HG02840 (cell line): ENCODE measurements at regions not wholly inside any gene's neighbourhood (a gene's known extent, or its start where the extent isn't known, plus 50 kb on each side); places are given as distances from the start of the nearest gene placed in this dataset.
"Not testable (repeated sequence)": the region's sequence is repeated elsewhere in the genome, so short reads cannot be mapped to it uniquely, and the experiment has no call there.

Experiments used
- ATAC-seq: cut with Tn5 transposase; IDR thresholded peaks from one replicate; pipeline ENCODE4 v1.9.1; 2021; ENCODE audit warnings: mild to moderate bottlenecking, moderate library complexity, moderate number of reproducible peaks; ENCODE audit not compliant: unreplicated experiment, low FRiP score

DNA sequence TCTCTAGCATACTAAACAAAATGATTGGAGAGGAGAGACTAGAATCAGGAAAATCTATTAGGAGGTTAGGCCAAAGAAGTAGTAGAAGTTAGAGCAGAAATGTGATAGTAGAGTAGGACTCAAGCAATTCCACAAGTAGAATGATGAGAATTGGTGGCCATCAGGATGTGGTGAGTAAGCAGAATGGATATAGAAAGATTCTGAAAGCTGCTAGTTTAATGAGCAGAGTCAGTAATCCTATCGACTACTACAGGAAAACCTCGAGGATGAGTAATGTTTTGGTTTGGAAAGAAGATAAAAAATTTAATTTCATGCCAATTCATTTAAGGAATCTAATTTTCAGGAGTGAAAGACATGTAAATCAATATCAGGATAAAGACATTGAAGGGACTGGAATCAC is 648.3 kb upstream of the PHF14 start:
- no peak for ATAC-seq

DNA sequence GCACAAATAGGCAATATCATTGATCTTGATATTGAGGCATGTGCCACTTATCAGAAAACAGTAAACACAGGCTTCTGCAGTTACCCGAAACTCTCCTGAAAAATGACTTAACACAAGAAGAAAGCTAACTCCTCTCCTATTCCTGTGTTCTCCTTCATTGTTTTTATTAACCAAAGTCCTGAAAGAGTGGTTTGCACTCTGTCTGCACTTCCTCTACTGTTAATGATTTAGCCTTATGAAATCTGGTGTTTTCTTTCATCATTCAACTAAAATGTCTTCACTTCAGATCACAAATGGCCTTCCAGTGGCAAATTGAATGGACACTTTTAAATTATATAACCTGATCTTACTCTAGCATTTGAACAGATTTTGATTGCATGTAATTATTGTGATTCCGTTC is 630.6 kb upstream of the PHF14 start:
- no peak for ATAC-seq

DNA sequence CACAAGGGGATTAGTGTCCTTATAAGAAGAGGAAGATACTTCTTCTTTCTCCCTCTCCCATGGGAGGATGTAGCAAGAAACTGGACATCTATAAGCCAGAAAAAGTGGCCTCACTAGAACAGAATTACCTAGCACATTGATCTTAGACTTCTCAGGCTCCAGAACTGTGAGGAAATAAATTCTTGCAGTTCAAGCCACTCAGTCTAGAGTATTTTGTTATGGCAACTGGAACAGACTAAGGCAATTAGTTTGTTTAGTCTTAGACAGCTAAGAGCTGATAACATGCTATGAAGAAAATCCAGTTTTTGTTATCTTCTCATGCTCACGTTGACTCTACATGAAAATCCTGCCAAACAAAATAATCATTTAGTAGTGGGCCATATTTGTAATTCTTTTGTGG is 627.6 kb upstream of the PHF14 start:
- ATAC-seq: no peak

DNA sequence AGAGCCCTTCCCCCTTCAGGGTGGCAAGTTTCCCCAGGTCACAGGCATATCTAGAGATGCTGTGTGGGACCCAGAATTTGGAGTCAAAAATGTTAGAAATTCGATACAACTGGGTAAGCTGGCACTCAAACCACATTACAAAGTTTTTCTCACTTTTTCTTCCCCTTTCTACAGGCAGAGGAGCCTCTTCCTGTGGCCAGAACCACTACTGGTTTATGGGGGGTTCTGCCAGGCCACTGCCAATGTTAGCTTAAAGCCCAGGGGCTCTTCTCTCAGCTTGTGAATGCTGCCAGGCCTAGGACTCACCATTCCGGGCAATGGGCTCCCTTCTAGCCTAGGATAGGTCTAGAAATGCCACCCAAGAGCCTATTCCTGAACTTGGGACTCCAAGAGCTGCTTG is 617.9 kb upstream of the PHF14 start:
- no peak for ATAC-seq

DNA sequence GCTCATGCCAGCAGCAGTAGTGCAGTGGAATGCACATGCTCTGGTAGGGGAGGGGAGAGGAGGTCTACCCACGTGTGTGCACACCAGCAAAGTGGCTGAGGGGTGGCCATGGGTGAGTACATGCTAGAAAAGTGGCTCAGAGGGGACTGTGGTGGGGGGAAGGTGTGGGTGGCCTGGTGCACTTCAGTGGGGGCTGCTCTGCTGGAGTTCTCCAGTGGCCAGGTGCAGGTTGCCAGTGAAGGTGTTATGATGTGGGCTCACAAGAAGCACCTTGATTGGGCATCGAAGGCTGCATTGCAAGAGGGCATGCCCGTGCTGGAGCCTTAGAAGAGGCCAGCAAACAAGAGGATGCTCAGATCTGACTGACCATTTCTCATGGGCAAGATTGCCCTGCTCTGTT is 613.6 kb upstream of the PHF14 start:
- ATAC-seq: no peak

DNA sequence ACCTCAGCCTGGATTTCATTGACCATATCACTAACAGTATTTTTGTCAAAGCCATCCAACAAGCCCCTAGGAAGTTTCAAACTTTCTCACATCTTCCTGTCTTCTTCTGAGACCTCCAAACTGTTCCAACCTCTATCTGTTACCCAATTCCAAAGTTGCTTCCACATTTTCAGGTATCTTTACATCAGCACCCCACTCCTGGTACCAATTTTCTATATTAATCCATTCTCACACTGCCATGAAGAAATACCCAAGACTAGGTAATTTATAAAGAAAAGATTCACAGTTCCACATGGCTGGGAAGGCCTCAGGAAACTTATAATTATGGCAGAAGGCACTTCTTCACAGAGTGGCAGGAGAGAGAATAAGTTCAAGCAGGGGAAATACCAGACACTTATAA is 571.9 kb upstream of the PHF14 start:
- no peak for ATAC-seq

DNA sequence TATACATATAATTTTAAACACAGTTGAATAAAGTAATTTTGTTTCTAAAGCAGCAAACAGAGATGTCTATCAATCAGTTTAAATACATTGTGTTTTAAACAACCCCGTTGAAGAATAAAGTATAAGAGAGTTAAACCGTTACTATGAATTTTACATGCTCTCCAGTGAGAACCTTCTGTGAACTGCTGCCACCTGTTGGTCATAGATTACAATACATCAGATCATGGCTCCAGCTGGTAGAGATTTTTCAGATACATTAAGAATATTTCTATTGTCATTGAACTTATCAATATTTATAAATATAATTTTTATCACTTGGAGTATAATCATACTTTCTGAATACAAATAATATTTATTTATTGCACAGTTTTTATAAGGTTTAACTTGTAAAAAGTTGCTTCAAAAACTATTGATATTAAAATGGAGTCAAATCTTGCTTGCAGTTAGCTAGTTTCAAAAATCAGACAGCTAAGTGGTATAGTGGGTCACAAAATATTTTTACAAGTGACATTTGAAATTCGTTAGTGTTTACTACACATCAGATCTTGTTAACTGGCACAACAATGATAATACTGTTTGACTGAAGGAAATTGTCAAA is 561.2 kb upstream of the PHF14 start:
- ATAC-seq: no peak

DNA sequence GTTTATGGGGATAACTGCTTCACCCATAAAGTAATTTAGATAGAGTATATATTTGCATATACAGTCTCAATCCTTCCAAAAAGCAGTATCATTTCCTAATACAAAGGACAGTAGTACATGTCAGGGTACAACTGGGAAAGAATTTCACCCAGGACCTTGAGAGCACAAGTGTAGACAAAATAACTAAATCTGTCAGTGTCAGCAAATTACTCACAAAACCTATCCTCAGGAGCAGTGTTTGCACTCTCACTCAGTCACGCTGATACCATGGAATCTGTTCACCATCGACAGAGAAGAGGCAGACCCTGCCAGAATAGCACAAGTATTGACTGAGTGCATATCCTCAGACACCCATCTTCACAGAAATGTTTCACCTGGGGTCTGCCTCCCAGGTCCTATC is 554.7 kb upstream of the PHF14 start:
- ATAC-seq: no peak

DNA sequence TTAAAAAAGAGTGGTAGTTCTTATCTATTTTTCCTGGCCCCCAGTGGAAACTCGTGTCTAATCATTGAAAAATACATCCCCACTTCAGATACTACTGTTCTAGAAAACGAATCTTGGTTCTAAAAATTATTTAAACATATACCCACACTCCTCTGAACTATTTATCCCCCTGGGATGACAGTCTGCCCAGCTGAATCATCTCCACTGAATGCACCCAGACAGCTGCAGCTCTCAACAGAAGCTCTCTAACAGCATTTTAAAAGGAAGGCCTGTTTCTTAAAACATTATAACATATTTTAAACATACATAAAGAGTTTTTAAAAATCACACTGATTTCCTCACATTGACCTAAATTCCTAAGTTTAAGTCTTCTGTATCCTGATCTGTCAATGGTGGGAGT is 544.6 kb upstream of the PHF14 start:
- ATAC-seq: no peak

DNA sequence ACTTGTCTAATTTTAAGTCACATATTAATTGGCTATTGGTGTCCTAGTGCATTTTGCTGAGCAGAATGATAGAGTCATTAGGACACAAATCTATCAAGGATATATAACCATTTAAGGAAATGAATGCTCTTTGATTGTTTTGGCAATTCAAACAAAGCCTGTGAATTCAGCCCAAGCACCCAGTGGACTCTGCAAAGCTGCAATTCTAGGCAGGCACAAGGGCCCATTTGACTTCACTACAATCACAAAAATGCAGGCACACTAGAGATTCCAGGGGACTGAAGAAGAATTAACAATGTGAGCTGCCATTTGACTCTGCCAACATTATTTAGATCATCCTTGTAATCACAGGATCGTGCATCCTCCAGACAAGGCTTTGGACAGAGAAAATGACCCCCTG is 544.2 kb upstream of the PHF14 start:
- ATAC-seq: no peak

DNA sequence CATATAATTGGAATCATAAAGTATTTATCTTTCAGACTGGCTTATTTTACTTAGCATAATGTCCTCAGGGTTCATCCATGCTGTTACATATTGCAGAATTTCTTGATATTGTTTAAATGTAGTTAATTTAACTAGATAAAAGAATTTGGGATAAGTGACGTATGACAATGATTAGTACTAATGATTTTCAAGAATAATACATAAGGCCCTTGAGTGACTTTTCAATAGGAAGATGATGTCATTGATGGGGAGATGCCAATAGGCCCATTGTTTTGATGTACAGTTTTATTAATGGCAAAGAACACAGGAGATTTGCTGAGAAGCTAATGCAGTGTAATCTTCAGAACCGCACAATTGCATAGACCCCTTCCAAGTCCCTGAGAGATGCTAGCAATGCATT is 537.4 kb upstream of the PHF14 start:
- ATAC-seq: no peak

DNA sequence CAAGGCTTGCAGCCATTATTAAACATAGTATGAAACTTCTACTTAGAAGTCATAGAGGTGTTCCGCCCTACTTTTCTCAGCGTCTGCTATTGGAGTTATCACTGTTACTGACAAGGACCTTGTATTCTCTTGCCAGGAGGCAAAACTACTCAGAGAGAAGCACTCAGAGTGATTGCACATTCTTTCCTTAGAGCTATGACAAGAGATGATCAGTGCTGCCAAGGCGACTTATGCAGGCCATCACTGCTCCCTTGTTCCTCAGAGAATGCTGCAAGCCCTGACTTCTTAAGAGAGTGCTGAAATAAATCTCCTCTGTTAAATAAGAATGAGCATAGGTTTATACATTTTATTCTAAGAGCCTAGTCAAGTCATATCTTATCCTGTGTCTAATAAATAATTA is 534.6 kb upstream of the PHF14 start:
- ATAC-seq: no peak

DNA sequence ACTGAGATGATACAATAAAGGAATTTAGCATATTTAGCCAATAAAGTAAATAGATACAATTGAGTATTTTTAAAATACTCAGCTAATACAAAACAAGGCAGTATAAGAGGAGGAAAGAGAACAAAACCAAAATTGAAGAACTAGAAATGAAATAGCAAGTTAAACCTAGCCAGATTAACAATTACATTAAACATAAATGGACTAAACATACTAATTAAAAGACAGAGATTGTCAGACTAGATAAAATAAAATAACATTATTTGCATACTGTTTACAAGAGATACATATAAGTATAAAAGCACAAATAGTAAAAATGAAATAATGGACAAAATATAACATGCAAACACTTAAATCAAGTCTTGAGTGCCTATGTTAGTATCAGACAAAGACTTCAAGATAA is 517.7 kb upstream of the PHF14 start:
- no peak for ATAC-seq

DNA sequence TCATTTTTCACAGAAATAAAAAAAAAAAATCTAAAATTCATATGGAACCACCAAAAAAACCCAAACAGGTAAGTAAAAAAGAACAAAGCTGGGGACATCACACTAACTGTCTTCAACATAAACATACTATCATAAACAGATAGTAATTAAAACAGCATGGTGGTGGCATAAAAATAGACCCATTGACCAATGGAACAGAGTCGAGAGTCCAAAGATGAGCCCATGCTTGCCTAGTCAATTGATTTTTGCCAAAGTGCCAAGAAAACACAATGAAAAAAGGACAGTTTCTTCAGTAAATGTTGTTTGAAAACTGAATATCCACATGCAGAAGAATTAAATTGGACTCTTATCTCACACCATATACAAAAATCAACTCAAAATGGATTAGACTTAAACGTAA is 513.2 kb upstream of the PHF14 start:
- no peak for ATAC-seq

DNA sequence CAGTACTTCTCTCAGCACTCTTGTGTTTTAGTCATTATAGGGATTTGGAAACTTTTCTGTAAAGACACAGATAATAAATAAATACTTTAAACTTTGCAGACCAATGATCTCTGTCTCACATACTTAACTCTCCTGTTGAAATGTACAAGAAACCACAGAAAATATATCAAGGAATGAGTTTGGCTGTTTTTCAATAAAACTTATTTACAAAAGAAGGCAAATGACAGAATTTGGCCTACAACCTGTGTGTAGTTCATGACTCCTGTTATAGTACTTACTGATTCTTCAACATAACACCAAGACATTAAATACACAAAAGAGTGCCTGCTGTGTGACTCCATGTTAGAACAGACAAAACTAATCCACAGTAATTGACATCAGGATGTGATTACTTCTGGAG is 510.0 kb upstream of the PHF14 start:
- no peak for ATAC-seq

DNA sequence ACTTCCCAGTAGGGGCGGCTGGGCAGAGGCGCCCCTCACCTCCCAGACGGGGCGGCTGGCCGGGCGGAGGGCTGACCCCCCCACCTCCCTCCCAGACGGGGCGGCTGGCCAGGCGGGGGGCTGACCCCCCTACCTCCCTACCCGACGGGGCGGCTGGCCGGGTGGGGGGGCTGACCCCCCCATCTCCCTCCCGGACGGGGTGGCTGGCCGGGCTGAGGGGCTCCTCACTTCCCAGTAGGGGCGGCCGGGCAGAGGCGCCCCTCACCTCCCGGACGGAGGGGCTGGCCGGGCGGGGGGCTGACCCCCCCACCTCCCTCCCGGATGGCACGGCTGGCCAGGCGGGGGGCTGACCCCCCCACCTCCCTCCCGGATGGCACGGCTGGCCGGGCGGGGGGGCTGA is 508.1 kb upstream of the PHF14 start:
- not testable (repeated sequence) for ATAC-seq

DNA sequence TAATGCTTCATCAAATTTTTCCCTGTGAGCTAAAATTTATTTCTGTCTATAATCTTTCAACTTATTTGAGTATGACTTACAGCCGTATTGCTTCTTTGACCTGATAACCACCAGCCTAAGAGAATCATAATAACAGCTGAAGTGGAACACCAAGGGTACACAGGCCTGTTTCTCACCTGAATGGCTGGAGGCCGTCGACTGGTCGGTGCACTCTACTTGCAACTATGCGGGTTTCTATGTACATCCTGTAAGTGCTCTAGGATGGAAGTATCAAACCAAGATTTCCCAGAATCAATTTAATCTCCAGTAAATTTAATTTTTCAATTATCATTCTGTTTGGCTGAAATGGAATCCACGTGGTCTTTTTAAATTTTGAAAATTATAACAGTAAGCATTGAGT is 504.8 kb upstream of the PHF14 start:
- ATAC-seq: no peak

DNA sequence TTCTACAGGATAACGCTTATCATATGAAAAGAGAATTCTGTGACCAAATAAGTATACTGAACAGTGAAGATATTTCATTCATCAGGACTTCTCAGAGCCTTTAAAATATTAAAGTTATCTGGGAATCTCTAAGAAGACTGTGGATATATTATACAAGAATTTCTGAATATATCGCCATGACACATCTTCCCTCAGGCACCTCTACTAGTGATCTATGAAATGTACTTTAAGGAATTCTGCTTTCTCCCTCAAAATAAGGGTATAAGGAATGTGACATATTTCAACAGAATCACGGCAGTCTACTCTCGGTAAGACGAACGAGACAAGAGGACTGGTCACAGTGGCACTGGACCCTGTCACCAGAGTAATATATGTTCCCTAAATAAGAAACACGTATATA is 504.2 kb upstream of the PHF14 start:
- ATAC-seq: no peak

DNA sequence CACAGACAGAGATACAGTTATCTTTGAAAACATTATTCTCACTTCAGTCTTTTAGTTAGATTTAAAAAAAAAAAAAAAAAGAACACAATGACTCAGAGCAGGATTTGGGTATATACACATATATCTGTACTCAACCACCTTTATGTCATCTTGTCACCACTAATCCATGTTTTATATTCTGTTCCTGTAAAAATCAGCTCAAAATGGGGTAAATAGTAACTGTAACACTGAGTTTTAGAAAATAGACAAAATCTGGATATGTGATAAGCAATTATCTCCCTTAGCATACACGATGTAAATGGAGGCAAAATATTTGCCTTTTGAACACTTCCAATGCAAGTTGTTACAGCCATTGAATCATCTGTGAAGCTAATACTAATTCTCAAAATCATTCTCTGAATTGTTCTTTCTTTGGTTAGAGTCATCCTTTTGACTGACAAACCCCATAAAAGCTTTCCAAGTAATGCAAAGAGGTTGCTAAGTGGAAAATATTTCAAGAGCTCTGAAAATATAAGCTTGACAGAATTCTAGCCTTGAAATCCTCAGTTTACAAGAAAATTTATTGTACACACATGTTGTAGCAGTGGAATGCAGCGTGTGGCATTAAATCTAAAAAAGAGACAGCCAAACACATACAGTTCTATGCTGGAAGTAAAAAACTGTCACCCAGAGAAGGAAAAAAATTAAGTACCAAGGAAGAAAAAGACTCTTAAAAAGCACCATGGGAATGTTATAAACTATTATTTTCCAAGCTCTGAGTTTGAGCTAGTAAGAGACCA is 502.2 kb upstream of the PHF14 start:
- no peak for ATAC-seq

DNA sequence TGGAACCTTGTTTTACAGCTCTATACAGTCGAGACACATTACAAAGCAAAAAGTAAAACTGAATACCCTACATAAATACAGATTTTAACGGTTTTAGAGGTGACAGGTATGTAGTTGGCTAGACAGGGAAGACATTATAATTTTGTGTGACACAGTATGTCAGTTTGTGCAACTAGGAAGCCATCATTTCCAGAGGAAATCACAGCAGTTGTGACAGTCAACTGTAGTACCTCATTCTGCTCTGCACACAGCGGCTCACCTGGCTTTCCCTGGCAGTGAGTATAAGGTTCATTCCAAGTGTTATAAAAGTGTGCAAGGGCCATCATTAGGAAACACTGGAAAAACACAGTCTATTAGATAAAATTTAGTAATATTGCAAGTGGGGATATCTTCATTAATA is 501.6 kb upstream of the PHF14 start:
- no peak for ATAC-seq

DNA sequence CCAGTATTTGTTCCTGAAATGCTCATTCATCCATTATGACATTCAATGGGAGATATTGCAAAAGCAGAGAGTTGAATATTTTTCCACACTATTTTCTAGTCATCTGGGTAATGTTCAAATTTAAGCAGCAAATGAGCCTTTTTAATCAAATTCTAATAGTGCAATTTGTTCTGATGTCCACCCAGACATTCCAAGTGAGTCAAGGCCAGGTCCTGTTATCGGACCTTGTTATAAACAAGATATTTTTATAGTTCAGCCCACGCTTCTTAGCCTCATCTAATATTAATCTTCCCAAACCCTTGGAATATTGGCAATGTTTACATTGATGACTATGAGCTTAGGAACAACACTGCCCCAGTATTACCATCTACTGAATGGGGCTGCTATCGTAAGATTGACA is 500.1 kb upstream of the PHF14 start:
- ATAC-seq: no peak

DNA sequence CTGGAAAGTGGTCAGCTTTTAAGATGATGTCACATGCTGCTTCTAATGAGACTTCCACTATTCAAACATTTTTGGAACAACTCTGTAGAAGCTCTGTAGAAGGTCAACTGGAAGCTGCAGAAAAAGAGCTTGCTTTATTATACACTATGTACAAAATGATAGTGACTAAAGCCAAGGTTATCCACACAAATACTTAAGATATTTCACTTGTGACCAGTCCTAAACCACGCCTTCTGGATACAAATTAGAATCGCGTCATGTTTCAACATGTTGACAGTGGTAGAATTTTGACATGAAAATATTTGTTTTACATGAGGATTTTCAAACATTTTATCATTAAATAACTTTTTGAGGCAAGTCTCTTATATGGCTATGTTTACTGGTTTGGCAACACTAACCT is 499.6 kb upstream of the PHF14 start:
- no peak for ATAC-seq
